K562 (cell line): ENCODE measurements at regions not wholly inside any gene's neighbourhood (a gene's known extent, or its start where the extent isn't known, plus 50 kb on each side); places are given as distances from the start of the nearest gene placed in this dataset.
A peak's percentile ranks its signal among the peaks of the same experiment; 100 is the strongest.

Source experiments
- ATAC-seq: fragments of 200-7000 bp; cut with Tn5 transposase; 3 replicates; pipeline ENCODE4 v1.9.1; 2020; ENCODE audit warnings: moderate library complexity
- BruUV-seq: library from RNA; stranded (reverse); fragments of 400-500 nt; replicated peaks from 2 replicates; lab custom pipeline; 2021; lab: Mats Ljungman, UMichigan
- CTCF ChIA-PET: fragments of 300-600 bp; formaldehyde crosslinking; extraction: SDS; loops from one replicate; lab custom pipeline; 2021; ENCODE audit warnings: low intra/inter-chr PET ratio; lab: Yijun Ruan, JAX
- POLR2A ChIA-PET: fragments of 300-600, 350-650 bp; sonication (Branson Sonifier 250); formaldehyde crosslinking; extraction: SDS; loops from one replicate; lab custom pipeline; 2021; ENCODE audit warnings: antibody characterized with exemption, inconsistent platforms; lab: Yijun Ruan, JAX
- DNase-seq, 4 experiments: peaks; one replicate each; pipeline versions ENCODE4 v3.0.0 to v3.0.0-alpha.2; 2011 to 2018; ENCODE audit warnings: low spot score in 3 of 4, mixed read lengths in 3 of 4; ENCODE audit errors: extremely low read depth in 1 of 4
- FAIRE-seq: peaks from 2 replicates; lab custom pipeline; 2011; peaks lifted over from hg19 to GRCh38; lab: Jason Lieb, UNC
- H2AFZ ChIP-seq: 2 replicates; pipeline ENCODE4 v1.6.0; 2011; ENCODE audit warnings: low read depth, low read length, control low read depth, inconsistent platforms
- H3K27ac ChIP-seq: fragments of 200-600 bp; 3 replicates; pipeline ENCODE4 v1.8.0; 2011; ENCODE audit warnings: low read depth, mild to moderate bottlenecking, control low read depth, inconsistent platforms, low read length, moderate library complexity, mixed read lengths; ENCODE audit errors: extremely low read depth
- H3K27me3 ChIP-seq, 2 experiments: fragments of 300-600 bp in 1 of 2; 2 replicates in 1 of 2; 3 replicates in 1 of 2; pipeline versions ENCODE4 v1.6.0 to v1.8.0; 2011; ENCODE audit warnings: inconsistent platforms in 2 of 2, low read length in 2 of 2, mild to moderate bottlenecking in 1 of 2, mixed read lengths in 1 of 2, moderate library complexity in 1 of 2; ENCODE audit not compliant: control insufficient read depth in 2 of 2, insufficient read depth in 2 of 2
- H3K36me3 ChIP-seq: fragments of 300-600 bp; 3 replicates; pipeline ENCODE4 v1.8.0; 2011; ENCODE audit warnings: mild to moderate bottlenecking, low read length, inconsistent platforms; ENCODE audit not compliant: control insufficient read depth, insufficient read depth
- H3K4me1 ChIP-seq, 2 experiments: fragments of 200-600 bp in 1 of 2; replicated peaks in 1 of 2; 2 replicates in 1 of 2; 3 replicates in 1 of 2; pipeline versions ENCODE4 v1.5.1 to v1.8.0; 2011; ENCODE audit warnings: inconsistent platforms in 2 of 2, low read length in 2 of 2, mild to moderate bottlenecking in 1 of 2, mixed read lengths in 1 of 2, moderate library complexity in 1 of 2; ENCODE audit not compliant: control insufficient read depth in 2 of 2, insufficient read depth in 2 of 2
- H3K4me2 ChIP-seq: 2 replicates; pipeline ENCODE4 v1.6.1; 2011; ENCODE audit warnings: low read length, control low read depth, inconsistent platforms, mixed read lengths; ENCODE audit not compliant: insufficient read depth
- H3K4me3 ChIP-seq: fragments of 200-600 bp; sonication (generic), shearing (Covaris generic); 2 replicates; pipeline ENCODE4 v1.5.1; 2016; ENCODE audit warnings: control low read depth, inconsistent platforms
- H3K79me2 ChIP-seq: fragments of 200-600 bp; 3 replicates; pipeline ENCODE4 v1.8.0; 2011; ENCODE audit warnings: low read length, inconsistent platforms; ENCODE audit not compliant: control insufficient read depth, insufficient read depth
- H3K9ac ChIP-seq, 2 experiments: 2 replicates each; pipeline versions ENCODE4 v1.6.0 to v1.6.1; 2011; ENCODE audit warnings: low read depth in 2 of 2, low read length in 2 of 2, control low read depth in 1 of 2, inconsistent platforms in 1 of 2, mild to moderate bottlenecking in 1 of 2, mixed read lengths in 1 of 2; ENCODE audit not compliant: insufficient read depth in 1 of 2
- H3K9me1 ChIP-seq: one replicate; pipeline ENCODE4 v1.6.0; 2011; ENCODE audit warnings: inconsistent platforms, mild to moderate bottlenecking, low read length, moderate library complexity; ENCODE audit not compliant: control insufficient read depth, insufficient read depth
- H3K9me3 ChIP-seq: replicated peaks from 2 replicates; pipeline ENCODE4 v1.5.1; 2011; ENCODE audit warnings: low read depth, low read length, inconsistent platforms; ENCODE audit not compliant: control insufficient read depth, insufficient read depth
- H4K20me1 ChIP-seq: replicated peaks from 2 replicates; pipeline ENCODE4 v1.6.1; 2011; ENCODE audit warnings: low read length, inconsistent platforms, mixed read lengths; ENCODE audit not compliant: control insufficient read depth, insufficient read depth
- FUS ChIP-seq: fragments of 200-400 bp; formaldehyde crosslinking; optimal IDR thresholded peaks from 2 replicates; pipeline ENCODE3; 2017; ENCODE audit warnings: low read depth, low read length
- HIVEP1 ChIP-seq: fragments of 250-450 bp; sonication (Bioruptor Pico); IDR thresholded peaks from 2 replicates; pipeline ENCODE4 v1.4.0; 2020; ENCODE audit warnings: mild to moderate bottlenecking
- PTRF ChIP-seq: fragments of 450-650 bp; IDR thresholded peaks from 2 replicates; pipeline ENCODE4 v1.6.1; 2016; ENCODE audit warnings: mild to moderate bottlenecking, missing genetic modification characterization, missing compliant biosample characterization
- RAD21 ChIP-seq, 2 experiments: fragments of 250-450 bp in 1 of 2; fragments of 450-650 bp in 1 of 2; sonication (Bioruptor Pico) in 1 of 2; formaldehyde crosslinking in 1 of 2; IDR thresholded peaks in 1 of 2; conservative IDR thresholded peaks in 1 of 2; 2 replicates each; pipeline versions ENCODE4 v1.4.0 to v1.8.0; 2020 to 2022; ENCODE audit warnings: mild to moderate bottlenecking in 2 of 2, moderate library complexity in 1 of 2
- ZNF717 ChIP-seq: fragments of 250-450 bp; sonication (Bioruptor Pico); IDR thresholded peaks from 2 replicates; pipeline ENCODE4 v1.5.0; 2021
- WGBS: fragments of 100-300 bp; shearing (Covaris generic); methylation state at CpG from one replicate; pipeline ENCODE4 v1.1.6; 2016; ENCODE audit warnings: low coverage, mixed read lengths; ENCODE audit not compliant: insufficient coverage; ENCODE audit errors: missing lambda C conversion rate; 5-methylcytosine and 5-hydroxymethylcytosine counted together
- in situ Hi-C: fragments of 300-500 bp; cut with MboI; formaldehyde crosslinking; loops from 4 replicates; pipeline ENCODE4 v1.15.0; 2018; ENCODE audit warnings: inconsistent platforms, mixed read lengths
- intact Hi-C: fragments of 100-400 bp; cut with micrococcal nuclease; formaldehyde crosslinking; loops from 2 replicates; pipeline ENCODE4 v1.14.2; 2022
- TF ChIP-seq, protein P1 (sequence below), 3 experiments: IDR thresholded peaks in 2 of 3; conservative IDR thresholded peaks in 1 of 3; 2 replicates each; pipeline ENCODE4 v1.5.1; 2011 to 2012; ENCODE audit warnings: low read length in 3 of 3, mild to moderate bottlenecking in 3 of 3, control low read depth in 2 of 3, improper control_type of control experiment in 1 of 3, inconsistent platforms in 1 of 3, low read depth in 1 of 3, mixed read lengths in 1 of 3, moderate library complexity in 1 of 3; ENCODE audit not compliant: insufficient read depth in 2 of 3
- TF ChIP-seq, protein P2 (sequence below): sonication (generic); formaldehyde crosslinking; IDR thresholded peaks from 2 replicates; pipeline ENCODE4 v1.8.1; 2023; ENCODE audit warnings: mild to moderate bottlenecking, missing genetic modification reagents

DNA sequence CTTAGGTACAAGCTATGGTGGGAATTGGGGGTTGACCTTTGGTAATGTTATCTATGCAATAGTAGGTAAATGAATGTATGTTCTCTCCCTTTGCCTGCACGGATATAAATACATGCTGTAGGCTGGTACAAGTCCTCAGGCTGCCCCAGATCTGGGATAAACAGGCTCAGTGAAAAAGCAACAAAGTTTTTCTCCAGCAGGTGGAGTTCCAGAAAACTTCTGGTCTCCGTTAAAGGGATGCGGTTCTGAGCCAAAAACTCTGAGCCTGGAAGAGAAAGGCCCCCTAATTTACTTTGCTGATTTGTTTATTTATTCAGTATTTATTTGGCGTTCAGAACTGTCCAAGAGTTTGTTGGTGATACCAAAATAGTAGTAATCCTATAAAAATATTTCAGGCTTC is 204.7 kb downstream of the ADRA2A start:
- 0% methylated on average over 4 of the region's 4 CpGs for WGBS
- Histone ChIP-seq H3K9me3 (no peaks in the 10 kb centered on the region), H3K27ac (no peak overlapping the region), H3K79me2 (no peaks in the 10 kb centered on the region), H3K9me1 (no peaks in the 10 kb centered on the region), H3K4me3 (no peak overlapping the region), H4K20me1 (no peaks in the 10 kb centered on the region), H3K4me1 (no peaks in the 10 kb centered on the region), H3K9ac (no peak overlapping the region), H2AFZ (no peak overlapping the region), H3K36me3 (no peaks in the 10 kb centered on the region), H3K4me2 (no peak overlapping the region)
- no TSS peak for BruUV-seq
- ATAC-seq (peak; percentile 70), FAIRE-seq (no peak), DNase-seq (peak in 3 of 4 experiments; percentile 7 to 8 (median 7))
- CTCF ChIA-PET, result no interaction called here
- POLR2A ChIA-PET, result no interaction called here
- intact Hi-C loops, result no loop called here
- TF ChIP-seq, protein P1, sequence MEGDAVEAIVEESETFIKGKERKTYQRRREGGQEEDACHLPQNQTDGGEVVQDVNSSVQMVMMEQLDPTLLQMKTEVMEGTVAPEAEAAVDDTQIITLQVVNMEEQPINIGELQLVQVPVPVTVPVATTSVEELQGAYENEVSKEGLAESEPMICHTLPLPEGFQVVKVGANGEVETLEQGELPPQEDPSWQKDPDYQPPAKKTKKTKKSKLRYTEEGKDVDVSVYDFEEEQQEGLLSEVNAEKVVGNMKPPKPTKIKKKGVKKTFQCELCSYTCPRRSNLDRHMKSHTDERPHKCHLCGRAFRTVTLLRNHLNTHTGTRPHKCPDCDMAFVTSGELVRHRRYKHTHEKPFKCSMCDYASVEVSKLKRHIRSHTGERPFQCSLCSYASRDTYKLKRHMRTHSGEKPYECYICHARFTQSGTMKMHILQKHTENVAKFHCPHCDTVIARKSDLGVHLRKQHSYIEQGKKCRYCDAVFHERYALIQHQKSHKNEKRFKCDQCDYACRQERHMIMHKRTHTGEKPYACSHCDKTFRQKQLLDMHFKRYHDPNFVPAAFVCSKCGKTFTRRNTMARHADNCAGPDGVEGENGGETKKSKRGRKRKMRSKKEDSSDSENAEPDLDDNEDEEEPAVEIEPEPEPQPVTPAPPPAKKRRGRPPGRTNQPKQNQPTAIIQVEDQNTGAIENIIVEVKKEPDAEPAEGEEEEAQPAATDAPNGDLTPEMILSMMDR (IDR thresholded peaks at IDR 0.05 in 2 of 3, conservative IDR thresholded peaks at IDR 0.05 in 1 of 3; ENCODE audit: insufficient read depth in 2 of 3, low read depth in 1 of 3, low read length in 3 of 3), result peak; percentile 6 to 27 (median 22); a peak in 2 of 6 replicates
- TF ChIP-seq, protein P2, sequence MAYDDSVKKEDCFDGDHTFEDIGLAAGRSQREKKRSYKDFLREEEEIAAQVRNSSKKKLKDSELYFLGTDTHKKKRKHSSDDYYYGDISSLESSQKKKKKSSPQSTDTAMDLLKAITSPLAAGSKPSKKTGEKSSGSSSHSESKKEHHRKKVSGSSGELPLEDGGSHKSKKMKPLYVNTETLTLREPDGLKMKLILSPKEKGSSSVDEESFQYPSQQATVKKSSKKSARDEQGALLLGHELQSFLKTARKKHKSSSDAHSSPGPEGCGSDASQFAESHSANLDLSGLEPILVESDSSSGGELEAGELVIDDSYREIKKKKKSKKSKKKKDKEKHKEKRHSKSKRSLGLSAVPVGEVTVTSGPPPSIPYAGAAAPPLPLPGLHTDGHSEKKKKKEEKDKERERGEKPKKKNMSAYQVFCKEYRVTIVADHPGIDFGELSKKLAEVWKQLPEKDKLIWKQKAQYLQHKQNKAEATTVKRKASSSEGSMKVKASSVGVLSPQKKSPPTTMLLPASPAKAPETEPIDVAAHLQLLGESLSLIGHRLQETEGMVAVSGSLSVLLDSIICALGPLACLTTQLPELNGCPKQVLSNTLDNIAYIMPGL (CRISPR knock-in tag), result no peak
- TF ChIP-seq RAD21 (CRISPR knock-in tag; conservative IDR thresholded peaks at IDR 0.05 in 1 of 2, IDR thresholded peaks at IDR 0.05 in 1 of 2) (peak in 1 of 2 experiments; percentile 14; a peak in 1 of 4 replicates), HIVEP1 (CRISPR knock-in tag) (no peak), ZNF717 (no peak), FUS (no peak), PTRF (tag) (no peak)
- TF ChIP-seq, all 486 proteins: peak for 2
- in situ Hi-C loops, result no loop called here
- no peaks in the 10 kb centered on the region for H3K27me3 ChIP-seq
